GM12891 (cell line): ENCODE measurements at regions not wholly inside any gene's neighbourhood (a gene's known extent, or its start where the extent isn't known, plus 50 kb on each side); places are given as distances from the start of the nearest gene placed in this dataset.
"Not testable (repeated sequence)": the region's sequence is repeated elsewhere in the genome, so short reads cannot be mapped to it uniquely, and the experiment has no call there.

ENCODE experiments used
- DNase-seq: peaks from one replicate; pipeline ENCODE4 v3.0.0; 2011; ENCODE audit warnings: low spot score; ENCODE audit not compliant: insufficient read length
- FAIRE-seq: peaks from 2 replicates; lab custom pipeline; 2011; peaks lifted over from hg19 to GRCh38; lab: Jason Lieb, UNC
- PAX5 ChIP-seq: IDR thresholded peaks from 2 replicates; pipeline ENCODE4 v1.6.1; 2011; ENCODE audit warnings: low read length, moderate library complexity, mild to moderate bottlenecking; ENCODE audit not compliant: insufficient read depth, severe bottlenecking
- POLR2A ChIP-seq: IDR thresholded peaks from 2 replicates; pipeline ENCODE4 v1.6.1; 2011; ENCODE audit warnings: low read depth, low read length, control low read depth
- POLR2AphosphoS5 ChIP-seq: IDR thresholded peaks from 2 replicates; pipeline ENCODE4 v1.6.1; 2011; ENCODE audit warnings: low read depth, low read length, control low read depth
- POU2F2 ChIP-seq: IDR thresholded peaks from 2 replicates; pipeline ENCODE4 v1.6.1; 2011; ENCODE audit warnings: low read depth, mild to moderate bottlenecking, control low read depth, low read length, moderate library complexity
- SPI1 ChIP-seq: IDR thresholded peaks from 2 replicates; pipeline ENCODE4 v1.6.1; 2011; ENCODE audit warnings: low read depth, low read length, control low read depth
- TAF1 ChIP-seq: IDR thresholded peaks from 2 replicates; pipeline ENCODE4 v1.6.1; 2011; ENCODE audit warnings: low read depth, low read length, control low read depth

DNA sequence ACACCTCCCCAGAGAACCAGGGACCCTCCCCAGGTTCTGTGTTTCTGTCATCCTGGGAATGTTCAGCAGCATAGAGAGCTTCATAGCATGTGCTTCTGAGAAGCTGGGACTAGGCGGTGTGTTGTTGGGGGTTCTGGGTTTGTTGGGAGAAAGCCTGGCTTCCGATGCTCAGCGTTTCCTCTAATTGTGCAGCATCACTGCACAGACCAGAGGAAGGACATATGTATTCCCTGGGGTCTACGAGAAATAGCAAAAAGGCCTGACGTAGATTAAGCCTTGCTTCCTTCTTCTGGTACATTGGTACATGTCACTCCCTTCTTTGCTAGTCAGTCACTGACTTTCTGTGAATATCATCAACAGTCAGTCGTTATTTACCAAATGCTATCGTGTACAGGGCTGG lies 96.9 kb upstream of the SGK1 start:
- DNase-seq (no peak), FAIRE-seq (no peak)
- TF ChIP-seq POLR2A: no peak
- TF ChIP-seq PAX5: no peak
- no peak for TF ChIP-seq TAF1
- TF ChIP-seq SPI1: no peak
- TF ChIP-seq POLR2AphosphoS5: no peak
- TF ChIP-seq POU2F2: no peak

DNA sequence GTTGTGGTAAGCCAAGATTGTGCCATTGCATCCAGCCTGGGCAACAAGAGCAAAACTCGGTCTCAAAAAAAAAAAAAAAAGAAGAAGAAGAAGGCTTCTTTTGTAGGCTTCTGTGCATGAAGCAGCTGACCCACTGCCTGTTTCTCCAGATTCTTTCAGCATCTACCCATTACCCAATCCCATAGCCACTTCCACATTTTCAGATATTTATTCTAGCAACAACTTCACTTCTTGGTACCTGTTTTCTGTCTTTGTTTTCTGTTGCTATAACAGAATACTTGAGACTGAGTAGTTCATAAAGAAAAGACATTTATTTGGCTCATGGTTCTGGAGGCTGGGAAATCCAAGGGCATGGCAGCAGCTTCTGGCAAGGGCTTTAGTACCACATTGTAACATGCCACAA lies 95.3 kb upstream of the SGK1 start:
- FAIRE-seq (no peak), DNase-seq (no peak)
- TF ChIP-seq POU2F2 (no peak), POLR2AphosphoS5 (no peak), PAX5 (no peak), SPI1 (no peak), POLR2A (no peak), TAF1 (no peak)

DNA sequence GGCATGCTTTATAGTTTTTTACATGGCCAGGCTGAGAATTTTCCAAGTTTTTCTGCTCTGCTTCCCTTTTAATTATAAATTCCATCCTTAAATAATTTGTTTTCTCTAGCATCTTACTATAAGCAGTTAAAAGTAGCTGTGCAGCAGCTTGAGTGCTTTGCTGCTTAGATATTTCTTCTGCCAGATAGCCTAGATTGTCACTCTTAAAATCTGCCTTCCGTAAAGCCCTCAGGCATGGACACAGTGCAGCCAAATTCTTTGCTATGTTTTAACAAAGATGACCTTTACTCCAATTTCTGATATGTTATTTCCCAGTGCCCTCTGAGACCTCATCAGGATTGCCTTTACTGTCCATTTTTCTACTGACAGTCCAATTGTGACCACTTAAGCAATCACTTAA lies 92.6 kb upstream of the SGK1 start:
- FAIRE-seq (no peak), DNase-seq (no peak)
- TF ChIP-seq POLR2AphosphoS5: no peak
- TF ChIP-seq PAX5: no peak
- no peak for TF ChIP-seq POLR2A
- TF ChIP-seq TAF1: no peak
- TF ChIP-seq SPI1: no peak
- TF ChIP-seq POU2F2: no peak

DNA sequence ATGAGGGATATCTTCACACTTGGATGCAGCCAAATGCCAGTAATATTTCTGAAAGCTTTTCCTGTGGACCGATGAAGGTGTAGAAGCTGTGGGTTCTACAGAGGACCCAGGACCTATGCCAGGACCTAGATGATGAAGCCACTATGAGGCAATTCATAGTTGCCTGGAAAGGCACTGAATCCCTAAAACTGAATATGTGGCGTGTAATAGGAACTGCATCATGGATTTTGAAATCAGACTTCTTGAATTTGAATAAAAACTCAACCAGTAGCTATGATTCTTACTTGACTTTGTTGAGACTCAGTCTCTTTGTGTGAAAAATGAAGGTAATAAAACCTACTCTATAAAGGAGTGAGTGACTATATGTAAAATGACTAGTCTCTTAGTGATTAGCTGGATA lies 89.9 kb upstream of the SGK1 start:
- no peak for DNase-seq
- TF ChIP-seq POU2F2: no peak
- no peak for FAIRE-seq

DNA sequence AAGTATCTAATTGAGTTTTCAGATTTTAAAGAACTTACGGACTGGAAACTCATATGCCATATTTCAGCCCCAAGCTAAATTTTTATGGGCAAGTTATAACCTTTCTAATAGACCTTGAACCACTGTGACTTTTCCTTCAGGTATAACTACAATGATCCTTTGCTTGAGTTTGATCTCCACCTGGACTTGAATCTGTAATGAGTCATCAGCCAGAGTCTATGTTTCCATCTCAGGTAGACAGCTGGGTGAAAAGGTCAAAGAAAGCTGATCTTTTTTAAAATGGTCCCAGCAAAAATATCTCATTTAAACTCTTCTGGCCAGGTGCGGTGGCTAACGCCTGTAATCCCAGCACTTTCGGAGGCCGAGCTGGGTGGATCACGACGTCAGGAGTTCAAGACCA lies 88.4 kb upstream of the SGK1 start:
- no peak for TF ChIP-seq POLR2AphosphoS5
- TF ChIP-seq TAF1: no peak
- no peak for TF ChIP-seq POU2F2
- TF ChIP-seq POLR2A: no peak
- no peak for TF ChIP-seq PAX5
- no peak for TF ChIP-seq SPI1
- DNase-seq (no peak), FAIRE-seq (no peak)

DNA sequence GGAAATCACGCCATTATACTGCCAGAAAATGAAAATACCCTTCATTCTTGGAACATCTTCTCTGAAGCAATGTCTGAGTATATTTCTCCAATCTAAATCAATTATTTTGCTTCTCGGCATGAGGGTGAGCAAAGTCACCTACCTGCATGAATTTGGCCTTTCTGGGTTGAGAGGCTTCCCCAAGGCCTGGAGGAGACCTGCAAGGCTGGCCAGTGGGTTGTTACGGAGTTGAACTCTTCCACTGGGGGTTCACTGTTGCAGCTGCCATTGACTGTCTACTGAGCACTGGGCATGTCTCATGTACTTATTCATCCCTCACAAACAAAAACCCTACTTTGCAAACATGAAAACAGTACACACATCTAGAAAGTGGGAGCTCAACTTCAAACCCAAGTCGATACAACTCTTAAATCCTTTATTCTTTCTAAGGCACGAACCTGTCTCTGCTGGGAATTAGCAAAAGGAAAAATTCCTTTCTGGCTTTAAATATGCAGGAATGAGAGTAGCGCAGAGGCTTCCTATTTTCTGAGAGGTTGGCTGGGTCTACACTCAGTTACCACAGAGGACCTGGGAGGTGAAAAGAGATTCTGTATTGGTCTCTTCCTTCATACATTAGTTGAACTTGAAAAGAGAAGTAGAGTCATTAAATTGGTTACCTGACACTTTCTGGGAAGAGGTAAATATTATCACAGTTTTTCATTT lies 87.6 kb upstream of the SGK1 start:
- no peak for TF ChIP-seq SPI1
- no peak for TF ChIP-seq POU2F2
- TF ChIP-seq PAX5: no peak
- TF ChIP-seq POLR2AphosphoS5: no peak
- no peak for TF ChIP-seq TAF1
- no peak for TF ChIP-seq POLR2A
- no peak for DNase-seq
- no peak for FAIRE-seq

DNA sequence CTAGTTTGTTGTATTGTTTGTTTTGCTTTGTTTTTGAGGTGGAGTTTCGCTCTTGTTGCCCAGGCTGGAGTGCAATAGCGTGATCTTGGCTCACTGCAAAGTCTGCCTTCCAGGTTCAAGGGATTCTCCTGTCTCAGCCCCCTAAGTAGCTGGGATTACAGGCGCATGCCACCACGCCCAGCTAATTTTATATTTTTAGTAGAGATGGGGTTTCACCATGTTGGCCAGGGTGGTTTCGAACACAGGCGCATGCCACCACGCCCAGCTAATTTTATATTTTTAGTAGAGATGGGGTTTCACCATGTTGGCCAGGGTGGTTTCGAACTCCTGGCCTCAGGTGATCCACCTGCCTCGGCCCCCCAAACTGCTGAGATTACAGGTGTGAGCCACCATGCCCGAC lies 85.4 kb upstream of the SGK1 start:
- FAIRE-seq, DNase-seq: not testable (repeated sequence)

DNA sequence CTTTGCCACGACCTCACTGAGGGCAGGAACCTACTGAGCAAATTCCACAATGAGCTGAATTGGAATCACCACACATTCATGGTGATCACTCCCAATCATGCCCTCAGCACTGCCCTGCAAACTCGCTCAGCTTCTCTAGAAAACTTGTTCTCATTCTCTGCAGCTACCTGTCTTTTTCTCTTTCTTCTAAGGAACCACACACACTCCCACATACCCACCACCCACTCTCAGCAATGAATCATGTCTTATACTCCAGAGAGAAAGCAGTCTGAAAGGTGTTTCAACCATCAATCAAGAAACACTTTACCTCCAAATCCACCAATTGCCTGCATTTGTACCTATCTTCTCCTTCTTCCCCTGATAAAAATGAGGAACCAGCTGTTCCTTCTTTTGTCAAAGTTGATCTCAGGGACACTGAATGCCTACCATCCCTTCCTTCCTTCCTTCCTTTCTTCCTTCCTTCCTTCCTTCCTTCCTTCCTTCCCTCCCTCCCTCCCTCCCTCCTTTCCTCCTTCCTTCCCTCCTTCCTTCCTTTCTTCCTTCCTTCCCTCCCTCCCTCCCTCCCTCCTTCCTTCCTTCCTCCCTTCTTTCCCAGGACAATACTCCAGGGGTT lies 84.6 kb upstream of the SGK1 start:
- peak; percentile 41 for FAIRE-seq
- DNase-seq: no peak
- no peak for TF ChIP-seq POLR2A
- no peak for TF ChIP-seq PAX5
- no peak for TF ChIP-seq SPI1
- no peak for TF ChIP-seq POLR2AphosphoS5
- no peak for TF ChIP-seq POU2F2
- no peak for TF ChIP-seq TAF1

DNA sequence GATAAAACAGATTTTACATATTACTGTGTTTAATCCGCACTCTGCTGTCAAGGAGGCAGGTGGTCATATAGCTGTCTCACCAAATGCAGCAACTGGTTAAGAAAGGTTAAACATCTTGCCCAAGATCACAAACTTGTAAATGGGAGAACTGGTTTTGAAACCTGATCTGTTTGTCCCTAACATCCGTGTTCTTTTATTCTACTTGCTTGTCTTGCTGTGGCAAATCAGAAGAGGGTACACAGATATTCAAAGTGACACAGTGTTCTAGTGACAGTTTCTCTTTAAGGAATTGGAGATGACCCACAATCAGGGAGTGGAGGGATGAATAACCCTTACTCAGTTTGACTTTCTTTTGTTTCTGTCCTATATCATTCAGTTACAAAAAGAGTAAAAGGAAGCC lies 83.0 kb upstream of the SGK1 start:
- TF ChIP-seq PAX5 (no peak), SPI1 (no peak), TAF1 (no peak), POU2F2 (no peak), POLR2A (no peak), POLR2AphosphoS5 (no peak)

DNA sequence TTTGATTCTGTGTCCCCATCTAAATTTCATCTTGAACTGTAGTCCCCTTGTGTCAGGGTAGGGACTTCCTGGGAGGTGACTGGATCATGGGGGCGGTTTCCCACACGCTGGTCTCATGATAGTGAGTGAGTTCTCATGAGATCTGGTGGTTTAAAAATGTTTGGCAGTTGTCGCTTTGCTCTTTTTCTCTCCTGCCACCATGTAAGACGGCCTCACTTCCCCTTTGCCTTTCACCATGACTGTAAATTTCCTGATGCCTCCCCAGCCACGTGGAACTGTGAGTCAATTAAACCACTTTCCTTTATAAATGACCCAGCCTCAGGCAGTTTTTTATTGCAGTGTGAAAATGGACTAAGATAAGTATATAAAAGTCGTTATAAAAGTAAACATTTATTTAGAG lies 80.5 kb upstream of the SGK1 start:
- TF ChIP-seq POLR2A: no peak
- peak; percentile 84 for TF ChIP-seq SPI1
- no peak for TF ChIP-seq TAF1
- DNase-seq: no peak
- FAIRE-seq: peak; percentile 55

More for the DNA sequence above, 83.0 kb upstream of the SGK1 start:
- DNase-seq: no peak
- FAIRE-seq: no peak
